HG03571 (cell line): ENCODE measurements at regions not wholly inside any gene's neighbourhood (a gene's known extent, or its start where the extent isn't known, plus 50 kb on each side); places are given as distances from the start of the nearest gene placed in this dataset.
"Not testable (repeated sequence)": the region's sequence is repeated elsewhere in the genome, so short reads cannot be mapped to it uniquely, and the experiment has no call there.

Experiments used
- ATAC-seq: cut with Tn5 transposase; IDR thresholded peaks from one replicate; pipeline ENCODE4 v1.9.1; 2021; ENCODE audit not compliant: unreplicated experiment

DNA sequence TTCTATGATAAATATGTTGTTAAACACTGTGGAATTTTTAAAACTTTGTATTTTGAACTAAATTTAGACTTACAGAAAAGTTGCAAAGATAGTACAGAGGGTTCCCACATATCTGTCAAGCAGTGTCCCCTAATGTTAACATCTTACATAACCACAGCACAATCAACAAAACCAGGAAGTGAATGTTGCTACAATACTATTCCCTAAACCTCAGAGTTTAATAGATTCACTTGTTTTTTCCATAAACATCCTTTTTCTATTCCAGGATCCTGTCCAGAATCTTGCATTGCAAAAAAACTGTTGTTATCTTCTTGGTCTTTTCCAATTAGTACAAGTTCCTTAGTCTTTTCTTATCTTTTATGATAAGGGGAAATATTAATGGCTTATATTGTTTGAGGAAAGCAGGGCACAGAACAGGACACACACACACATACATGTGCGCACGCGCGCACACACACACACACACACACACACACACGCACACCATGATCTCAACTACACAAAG, 251.1 kb upstream of the TRIB2 start:
- no peak for ATAC-seq

DNA sequence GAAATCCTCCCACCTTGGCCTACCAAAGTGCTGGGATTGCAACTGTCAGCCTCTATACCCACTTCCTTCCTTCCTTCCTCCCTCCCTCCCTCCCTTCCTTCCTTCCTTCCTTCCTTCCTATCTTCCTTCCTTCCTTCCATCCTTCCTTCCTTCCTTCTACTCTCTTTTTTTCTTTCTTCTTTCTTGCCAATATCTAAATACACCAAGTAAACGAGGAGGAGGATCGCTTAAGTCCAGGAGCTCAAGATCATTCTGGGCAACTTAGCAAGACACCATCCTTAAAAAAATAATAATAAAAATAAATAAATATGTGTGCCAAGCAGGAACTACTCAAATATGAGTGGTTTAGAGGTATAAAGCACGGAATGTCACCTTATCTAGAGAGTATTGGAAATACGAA, 249.4 kb upstream of the TRIB2 start:
- ATAC-seq, result no peak

GRCh38 chr2:12469141-12469561, 247.6 kb upstream of the TRIB2 start:
- no peak for ATAC-seq

GRCh38 chr2:12472265-12472664, 244.5 kb upstream of the TRIB2 start:
- not testable (repeated sequence) for ATAC-seq

DNA sequence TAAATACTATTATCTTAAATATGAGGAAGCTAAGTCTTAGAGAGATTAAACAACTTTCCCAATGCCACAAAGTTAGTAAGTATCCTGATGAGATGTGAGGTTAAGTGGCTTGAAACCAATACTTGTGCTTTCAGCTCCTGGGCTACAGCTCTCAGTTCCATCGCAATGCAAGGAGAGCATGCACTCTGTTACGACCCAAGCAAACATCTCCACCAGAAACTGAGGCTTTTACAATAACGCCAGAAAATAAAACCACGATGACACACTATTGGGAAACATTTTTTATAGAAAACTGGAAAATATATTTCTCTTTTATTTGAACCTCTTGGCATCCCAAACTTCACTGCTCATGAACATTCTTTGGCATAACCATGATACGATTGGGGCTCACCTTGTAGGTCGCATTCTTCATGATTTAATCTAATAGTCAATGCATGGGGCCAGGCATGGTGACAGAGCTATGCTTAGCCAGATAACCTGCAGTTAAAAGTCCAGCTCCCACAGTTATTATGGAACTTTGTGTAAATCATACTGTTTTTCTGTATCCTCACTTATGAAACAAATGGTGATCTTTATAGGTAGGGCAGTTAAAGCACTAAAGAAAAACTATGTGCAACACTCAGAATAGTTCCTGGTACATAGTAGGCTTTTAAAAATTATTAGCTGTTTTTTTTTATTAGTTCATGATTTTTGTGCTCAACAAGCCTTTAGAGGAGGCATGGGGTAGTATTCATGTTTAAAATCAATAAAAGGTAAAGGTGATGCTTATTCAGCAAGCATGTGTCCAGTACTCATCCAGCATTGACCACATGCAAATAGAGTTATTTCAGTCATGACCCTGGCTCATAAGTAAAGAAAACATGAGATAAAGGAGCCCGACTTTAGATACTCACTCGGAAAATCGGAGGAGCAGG, 238.3 kb upstream of the TRIB2 start:
- no peak for ATAC-seq

DNA sequence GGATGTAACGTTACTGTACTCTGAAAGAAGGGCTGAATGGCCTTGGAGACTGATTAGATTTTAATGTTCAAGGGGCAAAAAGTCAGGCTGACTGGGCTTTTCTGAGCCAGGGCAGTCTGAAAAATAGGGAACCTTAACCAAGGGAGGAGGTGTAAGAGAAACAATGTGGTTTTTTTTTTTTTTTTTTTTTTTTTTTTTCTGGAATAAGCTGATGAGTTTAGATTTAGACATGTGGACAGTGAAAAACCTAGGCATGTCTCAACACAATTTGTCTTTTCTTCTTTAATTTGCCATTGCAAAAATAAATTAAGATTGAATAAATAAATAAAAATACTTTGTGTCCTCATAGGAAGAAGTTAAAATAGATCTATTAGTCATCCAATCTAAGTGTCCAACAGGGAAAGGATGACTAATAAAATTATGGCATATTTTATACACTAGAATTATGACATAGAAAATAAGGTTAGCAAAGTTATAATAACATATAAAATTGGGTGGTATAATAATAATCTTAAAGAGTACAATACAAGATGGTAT, 237.6 kb upstream of the TRIB2 start:
- ATAC-seq, result no peak

- ATAC-seq, result no peak
Observed at GRCh38 chr2:12484536-12485115, 232.1 kb upstream of the TRIB2 start.

GRCh38 chr2:12486205-12487118, 230.3 kb upstream of the TRIB2 start:
- peak; percentile 60 for ATAC-seq

DNA sequence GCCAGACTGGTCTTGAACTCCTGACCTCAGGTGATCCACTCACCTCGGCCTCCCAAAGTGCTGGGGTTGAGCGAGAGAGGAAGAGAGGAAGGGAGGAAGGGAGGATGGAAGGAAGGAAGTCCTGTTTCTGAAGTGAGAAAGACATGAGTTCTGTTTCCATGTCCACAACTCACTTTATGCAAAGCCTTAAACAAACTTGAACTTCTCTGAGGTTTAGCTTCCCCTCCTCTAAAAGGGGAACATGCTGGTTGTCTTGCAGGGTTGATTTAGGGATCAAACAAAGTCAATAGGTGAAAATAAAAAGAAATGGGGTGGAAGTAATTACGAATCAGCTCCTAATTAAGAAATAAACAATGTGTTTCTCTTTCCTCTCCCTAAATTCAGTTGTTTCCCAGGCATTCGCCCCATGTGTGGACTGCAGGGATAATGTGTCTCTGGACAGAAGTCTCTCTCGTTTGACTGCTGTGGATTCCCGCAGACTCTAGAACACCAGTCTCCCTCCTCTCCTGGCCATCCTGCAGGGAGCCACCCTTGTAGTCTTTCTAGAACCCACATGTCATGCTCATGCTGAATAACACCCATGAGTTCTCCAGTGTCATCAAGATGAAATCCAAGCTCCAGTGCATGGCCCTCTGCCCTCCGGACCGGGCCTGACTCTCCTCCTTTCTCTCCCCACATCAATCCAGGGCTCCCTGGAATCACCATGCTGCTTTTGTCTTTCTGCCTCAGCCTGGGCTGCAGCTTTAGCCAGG, 229.3 kb upstream of the TRIB2 start:
- ATAC-seq, result no peak

DNA sequence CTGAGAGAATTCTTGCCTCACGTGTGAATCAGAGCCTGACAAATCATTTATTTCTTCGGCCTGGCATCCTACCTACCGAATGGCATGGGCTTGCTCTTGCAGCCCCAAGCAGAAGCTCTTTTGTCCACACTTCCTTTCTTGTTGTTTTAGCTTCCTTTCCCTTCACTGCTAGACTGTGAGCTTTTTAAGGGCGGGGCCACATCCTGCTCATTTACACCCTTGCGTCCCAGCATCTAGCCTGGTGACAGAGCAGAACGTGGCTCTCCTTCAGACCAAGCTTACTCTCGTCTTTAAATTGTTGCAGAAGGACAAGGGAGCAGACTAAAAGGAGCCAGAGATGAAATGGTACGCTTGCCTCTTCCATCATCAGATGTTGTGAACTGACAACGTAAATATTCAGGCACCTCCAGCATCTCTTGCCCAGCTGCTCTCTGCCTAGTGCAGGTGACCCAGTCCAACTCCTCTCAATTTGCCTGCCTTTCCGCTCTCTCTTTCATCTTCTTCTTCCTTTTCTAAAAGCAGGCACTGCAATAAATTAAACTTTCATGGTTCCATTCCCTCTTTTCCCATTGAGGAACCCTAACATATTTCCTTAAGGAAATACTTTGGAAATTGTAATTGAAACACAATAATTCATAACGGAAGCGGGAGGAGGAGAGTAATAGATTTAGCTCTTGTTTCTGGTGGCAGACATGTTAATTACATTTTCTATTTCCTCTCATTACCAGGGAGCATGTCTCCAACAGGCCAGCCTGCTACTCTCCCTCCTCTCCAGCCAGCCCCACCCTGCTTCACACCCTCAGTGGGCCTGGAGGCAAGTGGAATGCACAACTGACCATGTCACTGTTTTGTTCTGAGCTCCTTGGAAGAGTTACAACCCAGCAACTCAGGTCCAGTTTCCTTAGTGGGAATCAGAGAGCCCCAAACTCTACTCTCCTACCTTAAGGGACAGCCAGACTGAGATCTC, 228.1 kb upstream of the TRIB2 start:
- no peak for ATAC-seq

GRCh38 chr2:12490641-12491040, 226.1 kb upstream of the TRIB2 start:
- no peak for ATAC-seq

DNA sequence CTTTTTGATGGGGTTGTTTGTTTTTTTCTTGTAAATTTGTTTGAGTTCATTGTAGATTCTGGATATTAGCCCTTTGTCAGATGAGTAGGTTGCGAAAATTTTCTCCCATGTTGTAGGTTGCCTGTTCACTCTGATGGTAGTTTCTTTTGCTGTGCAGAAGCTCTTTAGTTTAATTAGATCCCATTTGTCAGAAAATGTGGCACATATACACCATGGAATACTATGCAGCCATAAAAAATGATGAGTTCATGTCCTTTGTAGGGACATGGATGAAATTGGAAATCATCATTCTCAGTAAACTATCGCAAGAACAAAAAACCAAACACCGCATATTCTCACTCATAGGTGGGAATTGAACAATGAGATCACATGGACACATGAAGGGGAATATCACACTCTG, 224.4 kb upstream of the TRIB2 start:
- ATAC-seq, result not testable (repeated sequence)

DNA sequence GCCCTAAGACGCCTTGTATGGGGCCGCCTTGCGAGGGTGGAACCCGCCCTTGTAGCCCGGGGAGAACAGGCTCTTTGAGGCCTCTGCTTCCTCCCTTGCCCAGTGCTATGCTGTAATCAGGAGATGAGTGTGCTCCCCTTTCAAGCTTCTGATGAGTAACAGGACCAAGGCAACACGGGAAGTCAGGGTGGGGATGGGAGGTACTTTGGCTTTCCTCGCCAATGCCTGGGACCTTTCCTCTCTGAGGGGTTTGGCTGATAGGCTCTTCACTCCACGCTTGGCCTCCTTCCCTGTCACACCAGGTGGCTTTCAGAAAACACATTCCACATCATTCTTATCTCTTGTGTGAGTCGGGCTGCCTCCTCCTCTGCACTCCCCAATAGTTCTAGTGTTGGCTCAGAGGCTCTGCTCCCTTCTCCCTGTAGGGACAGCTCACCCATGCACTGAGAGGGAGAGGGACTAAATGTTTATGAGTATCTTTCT, 223.7 kb upstream of the TRIB2 start:
- no peak for ATAC-seq

- ATAC-seq, result no peak
Observed at GRCh38 chr2:12495247-12495868, 221.4 kb upstream of the TRIB2 start.

DNA sequence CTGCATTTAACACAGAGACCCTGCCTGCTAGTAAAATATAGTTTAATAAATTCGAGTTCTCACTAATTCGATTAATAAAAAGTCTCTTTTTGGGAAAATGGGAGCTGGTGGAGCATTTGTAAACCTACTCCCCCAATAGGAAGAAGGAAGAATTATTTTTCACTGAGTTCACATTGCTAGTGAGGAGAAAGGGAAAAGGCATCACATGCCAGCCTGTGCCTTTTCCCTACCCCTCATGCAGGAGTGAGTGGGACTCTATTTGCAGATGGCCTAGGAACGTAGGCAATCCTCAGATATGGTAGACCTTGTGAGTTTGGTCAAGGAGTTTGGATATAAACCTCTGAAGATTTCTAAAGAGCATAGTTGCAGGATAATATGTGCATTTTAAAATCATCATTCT, 218.4 kb upstream of the TRIB2 start:
- no peak for ATAC-seq

GRCh38 chr2:12498704-12499103, 218.0 kb upstream of the TRIB2 start:
- ATAC-seq, result no peak

DNA sequence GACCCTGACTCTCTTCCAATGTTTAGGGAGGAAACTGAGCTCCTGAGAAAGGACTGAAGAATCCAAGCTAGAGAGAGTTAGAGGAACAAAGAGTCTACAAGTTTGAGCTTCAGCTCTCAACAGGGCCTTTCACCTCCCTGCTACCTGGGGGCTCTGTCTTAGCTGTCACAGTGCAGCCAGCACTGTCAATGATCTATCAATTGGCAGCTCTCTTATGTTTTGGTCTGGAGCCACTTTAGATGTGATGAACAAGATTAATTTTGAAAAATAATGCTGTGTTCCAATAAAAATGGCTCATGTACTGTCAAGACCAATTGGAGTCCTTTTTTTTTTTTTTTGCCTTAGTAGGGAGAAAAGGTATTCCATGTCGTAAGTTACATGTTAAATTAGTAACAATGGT, 215.8 kb upstream of the TRIB2 start:
- ATAC-seq, result no peak

DNA sequence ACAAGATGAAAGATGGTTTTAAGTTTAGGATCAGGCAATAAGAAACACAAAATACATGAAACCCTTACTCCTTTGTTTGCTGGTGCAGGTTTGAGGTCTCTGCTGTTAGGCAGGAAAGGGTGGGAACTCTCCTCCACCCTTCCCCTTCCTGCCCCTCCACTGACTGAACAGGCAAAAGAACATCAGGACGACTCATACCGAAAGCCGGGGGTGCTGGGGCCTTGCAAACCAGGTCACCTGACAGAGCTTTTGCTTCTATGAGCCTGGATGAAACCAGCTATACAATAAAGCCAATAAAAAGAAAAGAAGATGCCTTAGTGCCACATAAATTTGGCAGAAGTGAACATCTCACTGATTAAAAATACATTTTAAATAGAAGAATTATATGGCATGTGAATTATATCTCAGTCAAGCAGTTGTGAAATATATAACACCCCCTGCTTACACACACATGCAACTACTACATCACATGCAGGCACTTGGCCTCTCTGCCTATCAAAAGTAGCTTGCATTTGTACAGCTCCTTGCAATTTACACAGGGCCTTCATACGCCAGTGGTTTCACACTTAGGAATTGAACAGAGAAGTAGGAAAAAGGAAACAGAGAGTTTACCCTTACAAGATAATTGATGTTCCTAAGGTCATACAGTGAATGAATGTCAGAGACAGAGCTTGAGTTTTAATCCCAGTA, 215.1 kb upstream of the TRIB2 start:
- peak; percentile 97 for ATAC-seq
